ENCODE measurements at regions not wholly inside any gene's neighbourhood (a gene's known extent, or its start where the extent isn't known, plus 50 kb on each side); places are given as distances from the start of the nearest gene placed in this dataset.

DNA sequence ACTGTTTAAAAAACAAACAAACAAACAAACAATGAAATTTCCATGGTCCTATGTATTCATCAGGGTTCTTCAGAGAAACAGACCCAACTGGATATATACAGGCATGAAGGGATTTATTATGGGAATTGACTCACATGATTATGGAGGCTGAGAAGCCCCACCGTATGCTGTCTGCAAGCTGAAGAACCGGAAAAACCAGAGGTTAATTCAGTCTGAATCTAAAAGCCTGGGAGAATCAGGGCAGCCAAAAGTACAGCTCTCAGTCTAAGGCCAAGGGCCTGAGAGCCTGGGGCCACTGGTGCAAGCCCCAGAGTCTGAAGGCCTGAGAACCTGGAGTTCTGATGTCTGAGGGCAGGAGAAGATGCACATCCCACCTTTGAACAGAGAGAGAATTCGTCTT lies 163.5 kb downstream of the MDFIC start:
- H3K4me3 ChIP-seq (ENCODE audit: low read depth, low read length): no peak overlapping the region
- no peak for DNase-seq (ENCODE audit: low read depth)
- TF ChIP-seq, protein P1, sequence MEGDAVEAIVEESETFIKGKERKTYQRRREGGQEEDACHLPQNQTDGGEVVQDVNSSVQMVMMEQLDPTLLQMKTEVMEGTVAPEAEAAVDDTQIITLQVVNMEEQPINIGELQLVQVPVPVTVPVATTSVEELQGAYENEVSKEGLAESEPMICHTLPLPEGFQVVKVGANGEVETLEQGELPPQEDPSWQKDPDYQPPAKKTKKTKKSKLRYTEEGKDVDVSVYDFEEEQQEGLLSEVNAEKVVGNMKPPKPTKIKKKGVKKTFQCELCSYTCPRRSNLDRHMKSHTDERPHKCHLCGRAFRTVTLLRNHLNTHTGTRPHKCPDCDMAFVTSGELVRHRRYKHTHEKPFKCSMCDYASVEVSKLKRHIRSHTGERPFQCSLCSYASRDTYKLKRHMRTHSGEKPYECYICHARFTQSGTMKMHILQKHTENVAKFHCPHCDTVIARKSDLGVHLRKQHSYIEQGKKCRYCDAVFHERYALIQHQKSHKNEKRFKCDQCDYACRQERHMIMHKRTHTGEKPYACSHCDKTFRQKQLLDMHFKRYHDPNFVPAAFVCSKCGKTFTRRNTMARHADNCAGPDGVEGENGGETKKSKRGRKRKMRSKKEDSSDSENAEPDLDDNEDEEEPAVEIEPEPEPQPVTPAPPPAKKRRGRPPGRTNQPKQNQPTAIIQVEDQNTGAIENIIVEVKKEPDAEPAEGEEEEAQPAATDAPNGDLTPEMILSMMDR (conservative IDR thresholded peaks at IDR 0.05; ENCODE audit: low read depth, low read length): no peak

DNA sequence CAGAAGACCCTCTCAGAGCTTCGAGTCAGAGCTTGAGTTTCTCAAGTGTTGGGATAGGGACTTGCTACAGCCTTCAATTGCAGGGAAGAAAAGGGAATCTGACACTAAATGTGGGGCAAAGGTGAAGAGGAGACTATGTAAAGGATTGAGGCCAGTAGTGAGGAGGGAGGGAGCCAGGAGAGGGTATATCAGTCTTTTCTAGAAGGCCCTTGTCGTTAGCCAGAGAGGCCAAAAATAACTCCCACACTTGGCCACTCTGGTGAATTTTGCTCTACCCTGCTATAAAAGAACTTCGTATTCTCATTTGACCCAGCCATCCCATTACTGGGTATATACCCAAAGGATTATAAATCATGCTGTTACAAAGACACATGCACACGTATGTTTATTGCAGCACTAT lies 162.0 kb downstream of the MDFIC start:
- no peak for DNase-seq (ENCODE audit: low read depth)
- TF ChIP-seq, protein P1 (conservative IDR thresholded peaks at IDR 0.05; ENCODE audit: low read depth, low read length): no peak
- no peak overlapping the region for H3K4me3 ChIP-seq (ENCODE audit: low read depth, low read length)

DNA sequence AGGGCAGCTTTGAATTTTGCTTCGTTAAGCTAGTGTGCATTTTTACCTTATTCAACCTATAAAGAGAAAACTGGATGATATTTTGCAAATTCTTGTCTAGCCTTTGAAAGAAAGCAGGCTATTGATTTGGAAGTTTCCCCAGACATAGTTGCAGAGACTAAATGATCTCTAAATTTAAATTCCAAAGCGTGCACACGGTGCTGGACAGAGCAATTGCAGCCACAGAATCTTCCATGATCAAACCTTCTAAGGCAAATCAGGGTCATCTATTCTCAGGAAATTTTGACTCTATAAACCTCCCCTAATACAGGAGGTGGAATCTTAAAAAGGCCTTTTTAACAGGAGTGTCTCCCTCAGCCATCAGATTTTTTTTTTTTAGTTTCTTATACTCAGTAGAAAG lies 159.9 kb downstream of the MDFIC start:
- no peak for DNase-seq (ENCODE audit: low read depth)
- TF ChIP-seq, protein P1 (conservative IDR thresholded peaks at IDR 0.05; ENCODE audit: low read depth, low read length): no peak
- H3K4me3 ChIP-seq (ENCODE audit: low read depth, low read length): no peak overlapping the region

DNA sequence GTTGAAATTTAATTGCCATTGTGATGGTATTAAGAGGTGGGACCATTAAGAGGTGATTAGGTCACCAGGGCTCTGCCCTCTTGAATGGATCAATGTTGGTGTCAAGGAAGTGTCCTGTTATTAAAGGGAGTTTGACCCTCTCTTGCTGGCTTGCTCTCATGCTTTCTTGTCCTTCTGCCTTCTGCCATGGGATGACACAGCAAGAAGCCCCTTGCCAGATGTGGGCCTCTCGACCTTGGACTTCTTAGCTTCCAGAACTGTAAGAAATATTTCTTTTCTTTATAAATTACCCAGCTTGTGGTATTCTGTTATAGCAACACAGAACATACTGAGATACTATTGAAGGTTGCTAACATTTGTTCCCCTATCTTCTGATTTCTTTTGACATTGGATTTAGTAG lies 157.0 kb downstream of the MDFIC start:
- H3K4me3 ChIP-seq (ENCODE audit: low read depth, low read length): no peak overlapping the region
- DNase-seq (ENCODE audit: low read depth): no peak
- TF ChIP-seq, protein P1 (conservative IDR thresholded peaks at IDR 0.05; ENCODE audit: low read depth, low read length): no peak

DNA sequence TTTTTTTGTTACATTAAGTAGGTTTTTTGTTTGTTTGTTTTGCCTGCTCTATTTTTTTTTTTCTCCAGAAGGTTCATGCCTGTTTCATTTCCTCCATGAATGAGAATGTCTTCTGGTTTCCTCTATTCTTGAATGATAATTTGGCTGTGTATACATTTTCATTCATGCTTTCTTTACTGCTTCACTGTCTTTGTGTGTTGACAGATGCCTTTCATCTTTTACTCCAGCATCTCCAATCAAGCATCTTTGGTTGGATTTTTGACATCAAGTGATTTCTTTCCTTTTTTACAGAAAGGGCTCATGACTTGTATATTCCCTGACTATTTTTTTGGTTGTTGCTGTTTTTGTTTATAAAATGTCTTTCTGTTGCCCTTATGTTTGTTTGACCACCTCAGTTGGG lies 156.5 kb downstream of the MDFIC start:
- H3K4me3 ChIP-seq (ENCODE audit: low read depth, low read length): no peak overlapping the region
- no peak for DNase-seq (ENCODE audit: low read depth)
- TF ChIP-seq, protein P1 (conservative IDR thresholded peaks at IDR 0.05; ENCODE audit: low read depth, low read length): no peak

DNA sequence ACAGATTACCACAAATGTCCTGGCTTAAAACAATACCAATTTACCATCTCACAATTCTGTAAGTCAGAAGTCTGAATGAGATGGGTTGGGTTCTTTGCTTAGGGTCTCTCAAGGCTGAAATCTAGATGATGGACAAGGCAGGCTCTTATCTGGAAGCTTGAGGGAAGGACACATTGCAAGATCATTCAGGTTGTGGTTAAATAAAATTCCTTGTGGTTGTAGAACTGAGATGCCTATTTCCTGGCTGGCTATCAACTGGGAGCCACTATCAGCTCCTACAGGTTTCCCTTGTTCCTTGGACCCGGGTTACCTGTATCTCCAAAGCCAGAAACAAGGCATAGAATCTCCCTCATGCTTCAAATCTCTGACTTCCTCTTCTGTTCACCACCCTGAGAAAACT lies 148.4 kb downstream of the MDFIC start:
- TF ChIP-seq, protein P1 (conservative IDR thresholded peaks at IDR 0.05; ENCODE audit: low read depth, low read length): no peak

More for the DNA sequence above, 148.4 kb downstream of the MDFIC start:
- no peak for DNase-seq (ENCODE audit: low read depth)
- no peak overlapping the region for H3K4me3 ChIP-seq (ENCODE audit: low read depth, low read length)
